ENCODE measurements at regions not wholly inside any gene's neighbourhood (a gene's known extent, or its start where the extent isn't known, plus 50 kb on each side); places are given as distances from the start of the nearest gene placed in this dataset.

DNA sequence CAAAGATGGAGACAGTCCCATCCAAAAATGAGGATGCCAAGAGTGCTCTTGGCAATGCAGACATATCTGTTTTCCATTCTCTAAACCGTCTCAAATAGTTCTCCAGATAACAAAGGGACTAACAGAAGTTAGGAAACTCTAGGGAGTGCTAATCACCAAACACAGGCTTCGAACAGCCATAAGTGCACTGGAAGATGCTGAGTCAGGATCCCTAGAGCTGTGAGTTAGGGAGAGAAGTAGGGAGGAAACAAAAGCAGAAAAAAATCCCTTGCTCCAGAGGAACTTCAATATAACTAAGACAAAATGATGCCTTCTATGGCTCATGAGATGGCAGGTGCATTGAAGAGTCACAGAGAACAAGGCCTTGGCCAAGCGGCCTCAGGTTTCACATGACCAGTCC lies 251.0 kb upstream of the PPARGC1A start (continued):
- TF ChIP-seq ZBTB34 (CRISPR knock-in tag; IDR thresholded peaks at IDR 0.05) (no peak), RBBP5 (IDR thresholded peaks at IDR 0.05; ENCODE audit: borderline replicate concordance, insufficient read depth, low read length, poor library complexity, severe bottlenecking) (no peak), C11orf30 (IDR thresholded peaks at IDR 0.05; ENCODE audit: low read depth) (peak; percentile 70), HMBOX1 (IDR thresholded peaks at IDR 0.05) (no peak), SMARCA5 (IDR thresholded peaks at IDR 0.05) (no peak)

DNA sequence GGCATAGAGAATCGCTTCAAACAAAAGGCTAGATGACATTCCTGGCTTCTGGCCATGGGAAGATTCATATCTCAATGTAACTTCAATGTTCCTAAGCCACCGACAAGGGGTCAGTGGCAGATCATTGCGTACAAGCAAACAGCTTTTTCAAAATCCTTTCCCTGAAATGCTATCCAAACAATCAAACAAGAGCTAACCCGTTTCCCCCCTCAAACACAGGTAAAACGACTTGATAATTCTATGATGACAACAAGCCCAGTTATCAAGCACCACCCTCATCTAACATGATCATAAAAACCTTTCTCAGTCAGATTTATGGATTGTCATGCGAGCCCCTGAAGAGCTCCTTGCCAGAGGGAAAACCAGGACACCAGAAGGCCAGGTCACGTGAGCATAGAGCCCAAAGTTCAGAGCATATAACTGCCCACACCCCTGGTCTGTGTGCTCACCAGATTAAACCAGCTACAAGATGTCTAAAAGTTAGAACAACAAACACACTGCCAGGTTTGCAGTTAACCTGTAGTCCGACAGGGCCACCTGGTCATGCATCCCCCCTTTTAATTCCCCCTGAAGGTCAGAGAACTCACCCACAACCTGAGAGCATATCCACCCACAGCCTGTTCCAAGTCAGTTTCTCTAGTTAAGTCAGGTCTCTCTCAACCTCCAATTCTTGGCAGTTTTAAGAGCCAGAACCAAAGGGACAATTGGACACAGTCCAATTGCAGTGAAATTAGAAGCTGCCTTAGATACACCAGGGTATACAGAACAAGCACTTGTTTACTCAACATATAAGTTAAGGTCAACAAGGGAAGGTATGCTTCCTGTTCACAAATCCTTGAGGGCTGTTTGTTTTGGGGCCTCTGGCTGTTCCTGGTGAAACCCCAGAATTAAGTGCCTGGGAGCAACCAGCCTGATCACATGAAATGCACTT lies 248.1 kb upstream of the PPARGC1A start:
- TF ChIP-seq, protein P1, sequence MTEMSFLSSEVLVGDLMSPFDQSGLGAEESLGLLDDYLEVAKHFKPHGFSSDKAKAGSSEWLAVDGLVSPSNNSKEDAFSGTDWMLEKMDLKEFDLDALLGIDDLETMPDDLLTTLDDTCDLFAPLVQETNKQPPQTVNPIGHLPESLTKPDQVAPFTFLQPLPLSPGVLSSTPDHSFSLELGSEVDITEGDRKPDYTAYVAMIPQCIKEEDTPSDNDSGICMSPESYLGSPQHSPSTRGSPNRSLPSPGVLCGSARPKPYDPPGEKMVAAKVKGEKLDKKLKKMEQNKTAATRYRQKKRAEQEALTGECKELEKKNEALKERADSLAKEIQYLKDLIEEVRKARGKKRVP (CRISPR knock-in tag; IDR thresholded peaks at IDR 0.05), result no peak
- TF ChIP-seq, protein P2, sequence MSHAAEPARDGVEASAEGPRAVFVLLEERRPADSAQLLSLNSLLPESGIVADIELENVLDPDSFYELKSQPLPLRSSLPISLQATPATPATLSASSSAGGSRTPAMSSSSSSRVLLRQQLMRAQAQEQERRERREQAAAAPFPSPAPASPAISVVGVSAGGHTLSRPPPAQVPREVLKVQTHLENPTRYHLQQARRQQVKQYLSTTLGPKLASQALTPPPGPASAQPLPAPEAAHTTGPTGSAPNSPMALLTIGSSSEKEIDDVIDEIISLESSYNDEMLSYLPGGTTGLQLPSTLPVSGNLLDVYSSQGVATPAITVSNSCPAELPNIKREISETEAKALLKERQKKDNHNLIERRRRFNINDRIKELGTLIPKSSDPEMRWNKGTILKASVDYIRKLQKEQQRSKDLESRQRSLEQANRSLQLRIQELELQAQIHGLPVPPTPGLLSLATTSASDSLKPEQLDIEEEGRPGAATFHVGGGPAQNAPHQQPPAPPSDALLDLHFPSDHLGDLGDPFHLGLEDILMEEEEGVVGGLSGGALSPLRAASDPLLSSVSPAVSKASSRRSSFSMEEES (CRISPR knock-in tag; IDR thresholded peaks at IDR 0.05), result peak; percentile 21; the same call in 1 of the 2 replicates
- H3K4me1 ChIP-seq (replicated peaks in 1 of 2; ENCODE audit: control insufficient read depth in 2 of 2, insufficient read depth in 2 of 2, low read length in 2 of 2), result no peaks in the 10 kb centered on the region
- ATAC-seq (no peak), FAIRE-seq (no peak), DNase-seq (ENCODE audit: extremely low read depth in 1 of 4, low spot score in 3 of 4) (no peak)
- H3K36me3 ChIP-seq (ENCODE audit: control insufficient read depth, insufficient read depth, low read length), result no peaks in the 10 kb centered on the region
- H2AFZ ChIP-seq (ENCODE audit: low read depth, low read length), result no peak overlapping the region
- no peaks in the 10 kb centered on the region for H3K9me3 ChIP-seq (replicated peaks; ENCODE audit: control insufficient read depth, insufficient read depth, low read depth, low read length)
- no peaks in the 10 kb centered on the region for H4K20me1 ChIP-seq (replicated peaks; ENCODE audit: control insufficient read depth, insufficient read depth, low read length)
- CTCF ChIA-PET (ENCODE audit: low intra/inter-chr PET ratio), result no interaction called here
- H3K9ac ChIP-seq (ENCODE audit: insufficient read depth in 1 of 2, low read depth in 2 of 2, low read length in 2 of 2), result no peak overlapping the region
- H3K4me2 ChIP-seq (ENCODE audit: insufficient read depth, low read length), result no peak overlapping the region
- H3K9me1 ChIP-seq (ENCODE audit: control insufficient read depth, insufficient read depth, low read length), result no peaks in the 10 kb centered on the region
- POLR2A ChIA-PET, result no interaction called here
- in situ Hi-C loops (cut with MboI) (no loop called here), intact Hi-C loops (cut with micrococcal nuclease) (no loop called here)
- BruUV-seq (replicated peaks), result no TSS peak
- H3K79me2 ChIP-seq (ENCODE audit: control insufficient read depth, insufficient read depth, low read length), result no peaks in the 10 kb centered on the region
- peaks cover 0 to 5% of the 10 kb centered on the region in 2 experiments; a peak in 2 of 5 replicates for H3K27me3 ChIP-seq (ENCODE audit: control insufficient read depth in 2 of 2, insufficient read depth in 2 of 2, low read length in 2 of 2)
- H3K4me3 ChIP-seq, result no peak overlapping the region
- 0% methylated on average over 8 of the region's 8 CpGs for WGBS (ENCODE audit: insufficient coverage, low coverage, missing lambda C conversion rate)
- H3K27ac ChIP-seq (ENCODE audit: extremely low read depth, low read depth, low read length), result no peak overlapping the region
